IPS-18c (cell line): ENCODE measurements at regions not wholly inside any gene's neighbourhood (a gene's known extent, or its start where the extent isn't known, plus 50 kb on each side); places are given as distances from the start of the nearest gene placed in this dataset.
"Not testable (repeated sequence)": the region's sequence is repeated elsewhere in the genome, so short reads cannot be mapped to it uniquely, and the experiment has no call there.

Source experiments
- H3K4me3 ChIP-seq: 2 replicates; pipeline ENCODE4 v1.7.0; 2013; ENCODE audit warnings: low read depth, mild to moderate bottlenecking, low read length, moderate library complexity; ENCODE audit not compliant: insufficient read depth
- H3K9me3 ChIP-seq: one replicate; pipeline ENCODE4 v1.6.1; 2013; ENCODE audit warnings: mild to moderate bottlenecking, low read length, moderate library complexity; ENCODE audit not compliant: control insufficient read depth, insufficient read depth

DNA sequence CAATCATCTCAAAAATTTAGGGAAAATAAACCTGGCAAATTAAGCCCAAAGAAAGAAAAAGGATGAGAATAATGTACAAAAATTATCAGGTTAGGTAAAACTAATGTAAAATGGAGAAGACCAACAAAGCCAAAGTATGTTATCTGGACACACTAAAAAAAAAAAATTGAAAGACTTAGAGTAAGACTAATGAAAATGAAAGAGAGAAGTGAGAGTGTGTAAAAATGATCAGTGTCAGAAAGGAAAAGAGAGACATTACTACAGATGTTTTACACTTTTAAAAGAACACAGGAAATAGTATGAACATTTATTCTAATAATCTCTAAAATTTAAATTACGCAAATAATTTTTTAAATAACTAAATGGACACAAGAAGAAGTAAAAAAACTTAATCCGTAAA, 573.3 kb upstream of the NR2F2 start:
- Histone ChIP-seq H3K9me3 (no peaks in the 10 kb centered on the region), H3K4me3 (no peak overlapping the region)

DNA sequence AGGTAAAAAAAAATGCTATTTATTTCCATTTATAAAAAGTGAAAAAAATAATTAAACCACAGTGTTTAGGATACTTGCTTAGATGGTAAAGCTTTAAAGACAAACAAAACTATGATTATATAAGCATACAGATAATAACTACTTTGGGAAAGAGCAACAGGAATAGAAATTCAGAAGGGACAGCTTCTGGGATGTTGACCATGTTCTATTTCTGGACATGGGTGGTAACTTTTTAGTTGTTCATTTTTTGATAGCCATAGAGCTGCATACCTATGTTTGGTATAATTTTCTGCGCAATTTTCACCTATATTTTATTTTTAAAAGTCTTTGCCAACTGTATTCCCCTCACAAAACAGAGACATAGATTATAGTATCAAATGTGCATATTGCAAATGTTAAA, 572.0 kb upstream of the NR2F2 start:
- Histone ChIP-seq H3K4me3 (no peak overlapping the region), H3K9me3 (no peaks in the 10 kb centered on the region)

DNA sequence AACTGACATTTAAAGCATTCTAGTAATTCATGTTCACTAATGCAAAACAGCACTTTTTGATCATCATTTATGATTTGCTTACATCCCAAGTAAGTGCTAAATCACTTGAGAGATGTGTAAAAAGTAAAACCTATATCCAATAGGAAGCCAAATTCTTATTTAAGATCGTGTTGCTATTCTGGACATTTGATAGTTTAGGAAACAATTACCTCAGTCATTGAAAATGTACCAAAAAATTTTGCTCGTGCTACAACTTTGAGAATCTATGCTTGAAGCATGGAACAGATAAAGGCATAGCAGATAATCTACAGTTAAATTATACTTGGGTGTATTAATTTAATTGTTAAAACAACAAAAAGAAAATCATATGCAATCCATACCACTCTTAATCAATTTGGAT, 571.6 kb upstream of the NR2F2 start:
- Histone ChIP-seq H3K9me3 (no peaks in the 10 kb centered on the region), H3K4me3 (no peak overlapping the region)

DNA sequence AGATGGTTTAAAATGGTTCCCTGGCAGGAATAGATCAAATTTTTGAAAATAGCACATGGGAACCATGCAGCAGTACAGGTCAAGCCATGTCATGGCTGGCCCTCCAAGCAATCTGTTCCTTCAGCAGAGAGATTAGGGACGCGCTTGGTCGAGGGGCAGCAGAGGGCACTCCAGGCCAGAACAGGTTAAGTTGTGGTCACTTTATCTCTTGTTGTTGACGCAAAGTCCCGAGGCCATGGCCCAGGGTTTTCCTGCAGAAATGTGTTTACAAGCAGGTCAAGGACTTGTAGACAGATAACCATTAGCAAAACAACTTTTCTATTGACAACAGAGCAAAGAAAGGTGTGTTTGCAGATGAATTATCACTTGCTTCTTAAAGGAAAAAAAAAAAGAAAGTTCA, 570.0 kb upstream of the NR2F2 start:
- H3K4me3 ChIP-seq = no peak overlapping the region
- H3K9me3 ChIP-seq = no peaks in the 10 kb centered on the region

DNA sequence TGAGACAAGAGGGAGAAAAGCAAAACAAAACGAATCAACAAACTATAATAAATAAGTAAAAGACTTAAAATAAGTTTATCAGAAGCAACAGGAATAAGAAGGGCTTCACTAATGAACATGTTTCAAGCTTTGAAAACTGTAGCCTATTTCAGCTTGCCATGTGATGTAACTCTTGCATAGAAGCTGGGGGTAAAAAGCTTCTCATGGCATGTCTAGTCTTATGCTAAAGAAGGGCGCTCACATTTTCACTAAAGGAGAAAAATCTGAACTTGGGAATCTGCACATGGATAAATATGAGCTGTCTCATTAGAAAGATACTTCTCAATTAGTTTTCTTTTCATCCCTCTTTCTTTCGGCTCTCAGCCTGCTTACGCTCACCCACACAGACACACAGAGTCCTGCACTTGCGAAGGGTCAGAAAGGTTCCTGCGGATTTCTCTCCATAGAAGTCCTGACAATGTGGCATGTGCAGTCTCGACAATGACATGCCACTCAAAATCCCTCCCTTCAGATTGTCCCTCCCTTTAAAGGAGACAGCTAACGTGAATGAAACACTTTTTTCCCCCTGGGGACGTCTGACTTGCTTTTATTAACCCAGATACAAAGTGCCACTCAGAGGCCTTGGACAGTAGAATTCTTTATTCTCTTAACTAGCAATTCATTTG, 568.9 kb upstream of the NR2F2 start:
- Histone ChIP-seq H3K9me3 (no peaks in the 10 kb centered on the region), H3K4me3 (no peak overlapping the region)

DNA sequence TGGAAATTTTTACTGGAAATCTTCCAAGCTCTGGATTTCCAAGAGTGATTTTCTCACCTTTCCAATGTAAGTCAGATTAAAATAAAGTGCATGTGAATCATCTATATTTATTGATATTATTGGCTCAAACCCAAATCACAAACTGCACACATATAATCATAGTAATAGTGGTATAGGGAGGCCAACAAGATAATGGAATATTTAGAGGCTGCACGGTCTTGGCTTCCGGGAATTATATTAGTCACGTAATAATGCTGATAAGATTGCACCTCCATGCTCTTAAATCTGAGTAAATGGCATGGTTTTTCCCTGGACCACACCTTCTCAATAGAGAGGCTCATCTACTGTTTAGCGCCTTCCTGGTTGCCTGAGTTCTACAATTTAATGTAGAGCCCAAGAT, 567.1 kb upstream of the NR2F2 start:
- no peak overlapping the region for H3K4me3 ChIP-seq
- no peaks in the 10 kb centered on the region for H3K9me3 ChIP-seq

DNA sequence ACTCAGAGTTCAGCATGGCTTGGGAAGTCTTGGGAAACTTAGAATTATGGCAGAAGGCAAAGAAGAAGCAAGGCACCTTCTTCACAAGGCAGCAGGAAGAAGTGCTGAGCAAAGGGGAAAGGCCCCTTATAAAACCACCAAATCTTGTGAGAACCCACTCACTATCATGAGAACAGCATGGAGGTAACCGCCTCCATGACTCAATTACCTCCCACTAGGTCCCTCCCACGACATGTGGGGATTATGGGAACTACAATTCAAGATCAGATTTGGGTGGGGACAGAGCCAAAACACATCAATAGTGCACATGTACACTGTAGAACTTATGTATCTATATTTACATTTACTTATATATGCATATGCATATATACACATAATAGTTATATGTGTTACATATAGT, 565.3 kb upstream of the NR2F2 start:
- H3K9me3 ChIP-seq = no peaks in the 10 kb centered on the region
- no peak overlapping the region for H3K4me3 ChIP-seq

DNA sequence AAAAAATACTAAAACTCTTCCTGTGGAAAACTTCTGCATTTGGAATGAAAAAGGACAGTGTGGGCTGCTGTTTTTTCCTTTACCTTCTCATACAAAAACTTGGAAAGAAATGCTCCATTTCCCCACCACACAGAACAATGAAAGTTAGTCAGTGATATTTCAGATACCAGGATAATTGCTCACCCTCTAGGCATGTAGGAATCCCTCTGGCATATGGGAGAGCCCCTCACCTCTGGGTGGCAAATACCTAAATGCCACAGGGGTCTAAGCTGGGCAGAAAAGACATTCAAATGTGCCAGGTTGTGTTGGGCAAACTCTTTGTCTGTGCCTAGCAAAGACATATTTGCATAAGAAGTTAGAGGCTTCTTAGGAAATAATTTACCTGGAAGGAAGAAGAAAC, 560.3 kb upstream of the NR2F2 start:
- H3K9me3 ChIP-seq = no peaks in the 10 kb centered on the region
- H3K4me3 ChIP-seq = no peak overlapping the region

DNA sequence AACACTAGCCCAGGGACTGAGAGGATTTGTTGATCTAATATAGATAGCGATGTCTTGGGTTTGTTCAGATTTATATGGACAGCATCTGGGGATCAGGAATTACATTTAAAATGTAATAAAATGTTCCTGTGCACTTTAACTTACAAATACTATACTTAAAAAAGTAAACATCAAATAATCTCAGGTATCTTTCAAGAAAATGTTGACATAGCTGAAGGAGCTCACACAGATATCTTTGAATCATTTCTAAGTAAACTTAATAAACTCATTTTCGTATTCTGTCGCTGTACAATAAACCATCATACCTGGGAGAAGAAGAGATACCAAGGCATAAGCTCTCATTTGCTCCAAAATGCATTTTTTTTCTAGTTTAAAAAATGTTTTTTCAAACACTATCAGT, 557.5 kb upstream of the NR2F2 start:
- H3K4me3 ChIP-seq = no peak overlapping the region

DNA sequence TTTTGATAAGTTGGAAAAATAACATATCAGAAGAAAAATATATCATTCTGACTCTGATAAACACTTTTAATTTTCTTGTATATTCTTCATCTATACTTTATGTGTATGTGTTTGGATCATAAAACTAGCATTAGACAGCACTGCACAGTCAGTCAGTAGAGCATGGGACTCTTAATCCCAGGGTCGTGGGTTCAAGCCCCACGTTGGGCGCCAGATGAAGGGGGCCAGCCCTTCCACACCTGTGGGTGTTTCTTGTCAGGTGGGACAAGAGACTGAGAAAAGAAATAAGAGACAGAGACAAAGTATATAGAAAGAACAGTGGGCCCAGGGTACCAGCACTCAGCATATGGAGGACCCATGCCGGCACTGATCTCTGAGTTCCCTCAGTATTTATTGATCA, 546.0 kb upstream of the NR2F2 start:
- H3K4me3 ChIP-seq = no peak overlapping the region
- H3K9me3 ChIP-seq = peaks cover 8% of the 10 kb centered on the region

More for the DNA sequence above, 557.5 kb upstream of the NR2F2 start:
- H3K9me3 ChIP-seq = no peaks in the 10 kb centered on the region

DNA sequence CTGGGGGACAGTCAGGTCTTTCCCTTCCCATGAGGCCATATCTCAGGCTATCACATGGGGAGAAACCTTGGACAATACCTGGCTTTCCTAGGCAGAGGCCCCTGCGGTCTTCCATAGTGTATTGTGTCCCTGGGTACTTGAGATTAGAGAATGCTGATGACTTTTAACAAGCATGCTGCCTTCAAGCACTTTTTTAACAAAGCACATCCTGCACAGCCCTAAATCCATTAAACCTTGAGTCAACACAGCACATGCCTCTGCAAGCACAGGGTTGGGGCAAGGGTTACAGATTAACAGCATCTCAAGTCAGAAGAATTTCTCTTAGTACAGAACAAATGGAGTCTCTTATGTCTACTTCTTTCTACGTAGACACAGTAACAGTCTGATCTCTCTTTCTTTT, 545.2 kb upstream of the NR2F2 start:
- H3K4me3 ChIP-seq, H3K9me3 ChIP-seq: not testable (repeated sequence)

DNA sequence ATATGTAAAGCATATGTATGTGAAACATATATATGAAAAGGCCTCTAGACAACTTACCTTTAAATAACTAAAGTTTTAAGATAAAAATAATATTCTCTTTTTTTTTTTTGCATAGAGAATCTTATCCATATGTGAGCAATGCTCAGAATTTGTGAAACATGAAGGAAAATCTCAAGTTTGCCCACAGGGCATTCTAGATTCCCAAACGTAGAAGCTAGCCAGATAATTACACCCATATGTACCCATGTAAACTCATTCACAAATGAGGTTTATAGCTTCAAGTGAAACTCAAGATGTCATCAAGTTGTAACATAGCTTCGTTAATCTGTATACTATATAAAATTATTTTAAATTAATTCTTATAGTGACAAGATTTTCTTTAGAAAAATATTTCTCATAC, 537.3 kb upstream of the NR2F2 start:
- no peaks in the 10 kb centered on the region for H3K9me3 ChIP-seq
- no peak overlapping the region for H3K4me3 ChIP-seq

DNA sequence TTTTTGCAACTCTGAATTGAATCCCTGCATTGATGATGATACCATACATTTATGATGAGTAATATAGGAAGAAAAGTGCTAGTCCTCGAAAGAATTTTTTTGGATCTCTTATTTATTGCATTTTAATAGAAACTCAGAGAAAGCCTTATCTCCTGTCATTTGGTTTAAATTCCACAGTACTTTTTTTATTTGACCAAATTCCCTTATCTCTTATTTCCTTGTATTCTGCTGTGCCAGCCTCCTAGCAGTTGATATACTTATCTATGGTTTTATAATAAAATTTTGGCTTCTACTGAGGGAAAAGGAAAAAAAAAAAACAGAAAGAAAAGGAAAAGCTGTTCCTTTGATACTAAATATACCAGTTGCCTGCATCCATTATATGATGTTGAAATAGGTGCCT, 535.1 kb upstream of the NR2F2 start:
- no peak overlapping the region for H3K4me3 ChIP-seq
- H3K9me3 ChIP-seq = no peaks in the 10 kb centered on the region

DNA sequence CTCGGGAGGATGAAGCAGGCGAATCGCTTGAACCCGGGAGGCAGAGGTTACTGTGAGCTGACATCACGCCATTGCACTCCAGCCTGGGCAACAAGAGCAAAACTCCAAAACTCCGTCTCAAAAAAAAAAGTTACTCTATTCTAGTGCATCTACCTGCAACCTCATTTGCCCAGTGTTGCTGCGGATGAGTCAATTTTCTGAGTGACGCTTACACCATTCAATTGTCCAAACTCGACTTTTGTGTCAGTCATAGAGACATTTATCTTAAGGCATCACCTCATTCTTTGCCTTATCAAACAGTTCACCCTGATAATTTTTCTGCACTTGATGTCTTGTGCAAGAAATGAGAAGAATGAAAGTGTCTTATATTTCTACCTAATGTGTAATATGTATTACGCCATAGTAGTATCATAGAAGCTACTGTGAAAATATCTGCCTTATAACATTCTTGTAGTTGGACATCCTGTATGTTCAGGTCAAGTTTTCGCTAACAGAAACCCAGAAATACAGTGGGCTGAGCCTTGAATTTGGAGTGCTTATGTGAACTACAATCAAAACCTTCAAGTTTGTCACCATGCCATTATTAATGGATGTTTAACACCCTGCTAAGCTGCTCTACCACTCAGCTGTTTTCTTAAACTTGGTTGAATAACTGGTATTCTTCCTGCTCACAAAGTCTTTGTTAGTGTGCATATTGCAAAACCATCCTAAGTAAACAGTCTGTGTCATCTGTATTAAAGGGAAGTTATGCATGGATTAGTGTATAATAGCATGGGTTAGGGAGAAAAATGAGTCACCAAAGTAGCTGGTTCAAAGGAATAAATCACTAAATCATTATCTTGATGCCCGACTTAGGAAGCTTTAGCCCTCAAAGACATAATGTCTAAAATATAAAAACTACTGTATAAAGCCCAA, 531.0 kb upstream of the NR2F2 start:
- H3K4me3 ChIP-seq = no peak overlapping the region
- no peaks in the 10 kb centered on the region for H3K9me3 ChIP-seq

DNA sequence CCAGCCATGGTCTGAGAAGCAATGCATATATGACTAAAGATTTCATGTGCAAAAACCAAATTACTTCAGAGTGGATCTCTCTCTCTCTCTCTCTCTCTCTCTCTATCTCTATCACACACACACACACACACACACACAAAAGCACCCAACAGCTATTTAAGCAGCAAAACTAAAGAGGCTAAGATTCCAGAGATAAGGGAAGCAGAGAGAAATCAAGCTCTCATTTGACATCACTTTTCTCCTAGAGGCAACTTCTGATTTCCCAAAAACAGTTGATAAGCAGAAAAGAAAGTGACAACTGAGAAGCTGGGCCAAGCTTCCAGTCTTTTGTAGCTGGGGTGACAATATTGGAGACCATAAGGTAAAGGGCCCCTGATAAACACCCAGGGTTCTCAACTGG, 526.0 kb upstream of the NR2F2 start:
- Histone ChIP-seq H3K4me3 (no peak overlapping the region), H3K9me3 (no peaks in the 10 kb centered on the region)

DNA sequence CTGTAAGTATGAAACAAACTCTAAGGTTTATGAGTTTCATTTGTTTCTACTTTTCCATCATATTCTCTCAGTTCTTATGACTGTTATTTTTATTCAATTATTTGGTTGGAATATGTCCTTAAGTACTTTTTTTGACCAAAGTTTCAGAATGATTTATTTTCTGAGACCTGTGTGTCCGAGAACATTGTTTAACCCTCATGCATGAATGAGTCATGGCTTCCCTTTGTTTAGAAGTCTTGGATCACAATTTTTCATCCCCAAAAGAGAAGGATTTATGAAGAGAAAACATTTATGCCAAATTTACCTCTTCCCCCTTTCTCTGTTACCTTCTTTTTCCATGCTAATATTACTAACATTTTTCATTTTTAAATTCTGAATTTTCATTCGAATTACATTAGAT, 518.0 kb upstream of the NR2F2 start:
- Histone ChIP-seq H3K9me3 (no peaks in the 10 kb centered on the region), H3K4me3 (no peak overlapping the region)

DNA sequence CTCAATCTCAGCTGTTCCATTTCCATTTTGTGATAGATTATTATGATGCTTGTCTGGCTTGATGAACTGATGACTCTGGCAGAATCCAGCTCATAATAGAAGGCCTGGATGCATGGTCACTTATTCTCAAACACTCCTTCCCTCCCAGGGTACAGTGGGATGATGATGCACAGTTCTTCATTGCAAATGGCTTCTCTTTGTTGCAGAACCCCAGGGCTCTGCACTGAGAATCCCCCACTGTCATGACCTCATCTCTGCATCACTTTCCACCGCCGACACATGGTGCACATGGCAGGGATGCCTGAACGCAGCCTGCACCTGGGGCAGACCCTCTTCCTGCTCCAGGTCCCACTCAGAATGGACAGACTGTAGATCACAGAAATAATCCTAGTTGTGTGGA, 515.6 kb upstream of the NR2F2 start:
- Histone ChIP-seq H3K9me3 (no peaks in the 10 kb centered on the region), H3K4me3 (no peak overlapping the region)

DNA sequence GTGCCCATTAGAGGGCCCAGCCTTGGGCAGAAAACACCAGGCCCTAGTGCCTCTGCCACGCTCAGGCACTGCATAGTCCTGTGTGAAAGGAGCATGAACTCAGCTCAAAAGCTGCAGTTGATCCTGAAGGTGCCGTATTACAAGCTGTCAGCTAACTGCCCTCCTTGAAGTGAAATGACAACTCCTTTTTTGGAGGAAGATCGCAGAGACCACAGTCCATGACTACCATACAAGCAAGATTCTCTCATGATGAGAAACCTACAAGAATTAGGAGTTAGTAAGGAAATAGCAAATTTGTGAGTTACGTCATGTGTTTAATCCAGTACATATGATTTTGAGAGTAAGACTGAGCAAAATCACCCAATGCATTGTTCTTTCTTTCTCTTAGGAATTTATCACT, 513.9 kb upstream of the NR2F2 start:
- H3K4me3 ChIP-seq = no peak overlapping the region
- no peaks in the 10 kb centered on the region for H3K9me3 ChIP-seq
